ENCODE measurements at regions not wholly inside any gene's neighbourhood (a gene's known extent, or its start where the extent isn't known, plus 50 kb on each side); places are given as distances from the start of the nearest gene placed in this dataset.

DNA sequence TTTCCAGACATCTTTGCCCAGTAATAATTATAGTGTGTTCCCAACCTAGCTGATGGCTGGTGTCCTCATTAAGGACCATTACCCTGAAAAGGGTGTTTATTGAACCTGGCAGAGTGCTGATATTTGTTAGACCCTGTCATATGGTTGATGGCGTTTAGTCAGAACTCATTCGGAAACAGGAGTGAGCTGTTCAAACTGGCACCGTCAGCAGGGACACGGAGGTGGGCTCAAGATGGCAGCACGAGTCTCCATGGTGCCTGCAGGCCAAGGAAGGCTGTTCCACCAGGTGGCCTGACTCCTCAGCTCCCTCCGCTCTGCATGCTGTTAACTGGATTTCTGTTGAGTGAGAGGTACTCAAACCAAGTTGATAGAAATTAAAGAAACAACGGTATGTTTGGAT lies 589.1 kb upstream of the MGMT start:
- DNase-seq (ENCODE audit: low spot score), result no peak

GRCh38 chr10:128879030-128879429 lies 588.0 kb upstream of the MGMT start:
- DNase-seq (ENCODE audit: low spot score) (no peak), ATAC-seq (no peak)

More for the DNA sequence above, 589.1 kb upstream of the MGMT start:
- no peak for ATAC-seq

DNA sequence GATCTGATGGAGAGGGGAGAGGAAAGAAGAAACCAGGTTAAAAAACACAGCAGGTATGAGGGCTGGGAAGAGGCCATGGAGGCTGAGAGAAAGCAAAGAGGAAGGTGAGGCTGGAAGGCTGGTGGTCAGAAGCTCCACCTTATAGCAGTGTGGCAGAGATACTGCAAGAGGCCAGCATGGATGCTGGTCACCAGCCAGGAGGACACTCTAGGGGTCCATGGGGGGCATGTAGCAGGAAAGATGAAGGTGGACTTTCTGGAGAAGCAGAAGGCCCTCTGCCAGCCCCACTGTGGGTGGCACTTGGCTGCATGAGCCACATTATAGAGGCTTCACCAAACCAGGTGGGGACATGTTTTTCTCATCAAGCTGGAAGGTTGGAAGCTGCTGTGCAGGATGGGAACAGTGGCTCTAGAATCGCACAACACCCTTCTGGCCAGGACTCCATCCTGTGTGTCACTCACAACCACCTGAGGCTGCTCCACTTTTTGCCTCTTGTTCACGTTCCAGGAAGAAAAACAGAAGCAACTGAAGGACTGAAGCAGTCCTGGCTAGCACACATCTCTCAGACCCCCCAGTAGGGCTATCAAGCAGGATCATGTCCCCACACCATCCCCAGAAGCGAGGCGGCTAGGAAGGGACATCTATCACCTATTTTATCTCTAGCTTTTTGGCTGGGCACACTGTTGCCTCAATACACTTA lies 587.5 kb upstream of the MGMT start:
- ATAC-seq (no peak), DNase-seq (ENCODE audit: low spot score) (no peak)

DNA sequence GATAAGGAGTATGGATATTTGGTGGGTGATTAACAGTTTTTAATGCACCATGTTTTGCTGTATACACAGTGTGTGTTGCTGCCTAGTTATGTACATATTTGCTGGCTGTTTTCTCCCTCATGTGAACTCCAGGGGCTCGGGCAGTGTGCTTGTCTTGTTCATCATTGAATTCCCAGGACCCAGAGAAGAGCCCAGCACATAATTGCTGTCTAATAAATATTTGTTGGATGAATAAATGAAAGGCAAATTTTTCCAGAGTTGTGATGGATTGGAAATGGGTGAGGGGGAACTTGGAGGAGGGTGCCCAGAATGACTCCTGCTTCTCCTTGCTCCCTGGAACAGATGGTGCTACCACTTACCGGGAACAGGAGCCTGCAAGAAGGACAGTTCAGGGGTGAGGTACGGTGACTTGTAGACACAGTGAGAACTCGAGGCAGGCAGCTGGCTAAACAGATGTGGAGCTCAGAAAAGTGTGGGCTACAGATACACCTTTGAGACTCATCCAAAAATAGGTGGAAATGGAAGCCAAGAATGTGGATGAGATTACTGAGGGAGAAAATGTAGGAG lies 586.8 kb upstream of the MGMT start:
- no peak for DNase-seq (ENCODE audit: low spot score)
- no peak for ATAC-seq

- DNase-seq (ENCODE audit: low spot score), result no peak
- no peak for ATAC-seq
Observed at GRCh38 chr10:128881086-128881485, 586.0 kb upstream of the MGMT start.

GRCh38 chr10:128883231-128884032 lies 583.6 kb upstream of the MGMT start:
- DNase-seq (ENCODE audit: low spot score) (no peak), ATAC-seq (no peak)

- DNase-seq (ENCODE audit: low spot score), result no peak
Observed at GRCh38 chr10:128884033-128884425, 583.0 kb upstream of the MGMT start.

GRCh38 chr10:128884496-128885072 lies 582.5 kb upstream of the MGMT start:
- DNase-seq (ENCODE audit: low spot score), result no peak
- no peak for ATAC-seq

More at GRCh38 chr10:128884033-128884425, 583.0 kb upstream of the MGMT start:
- ATAC-seq, result no peak

- no peak for ATAC-seq
- DNase-seq (ENCODE audit: low spot score), result no peak
Observed at GRCh38 chr10:128885573-128886555, 581.2 kb upstream of the MGMT start.

GRCh38 chr10:128887856-128888255 lies 579.2 kb upstream of the MGMT start:
- DNase-seq (ENCODE audit: low spot score), result no peak
- ATAC-seq, result no peak

GRCh38 chr10:128892005-128892404 lies 575.0 kb upstream of the MGMT start:
- DNase-seq (ENCODE audit: low spot score) (no peak), ATAC-seq (no peak)

GRCh38 chr10:128894641-128895040 lies 572.4 kb upstream of the MGMT start:
- DNase-seq (ENCODE audit: low spot score), result no peak
- ATAC-seq, result no peak

DNA sequence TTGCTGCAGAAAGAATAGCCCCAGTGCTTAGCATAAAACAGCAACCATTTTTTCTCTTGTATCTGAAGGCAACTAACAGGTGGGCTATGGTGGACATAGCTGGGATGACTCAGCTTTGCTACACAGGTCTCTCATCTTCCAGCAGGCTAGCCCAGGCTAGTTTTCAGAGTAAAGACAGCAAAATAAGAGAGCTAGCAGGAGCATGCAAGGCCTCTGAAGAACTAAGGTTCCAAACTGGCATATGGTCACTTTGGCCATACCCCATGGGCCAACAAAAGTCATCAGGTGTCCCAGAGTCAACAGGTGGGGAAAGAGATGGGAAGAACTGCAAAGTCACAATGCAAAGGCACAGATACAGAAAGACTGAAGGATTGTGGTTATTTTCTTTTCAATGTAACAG lies 571.6 kb upstream of the MGMT start:
- ATAC-seq (no peak), DNase-seq (ENCODE audit: low spot score) (no peak)

- DNase-seq (ENCODE audit: low spot score), result no peak
- ATAC-seq, result no peak
Observed at GRCh38 chr10:128896116-128896795, 570.8 kb upstream of the MGMT start.

- no peak for ATAC-seq
Observed at GRCh38 chr10:128896963-128897362, 570.1 kb upstream of the MGMT start.

DNA sequence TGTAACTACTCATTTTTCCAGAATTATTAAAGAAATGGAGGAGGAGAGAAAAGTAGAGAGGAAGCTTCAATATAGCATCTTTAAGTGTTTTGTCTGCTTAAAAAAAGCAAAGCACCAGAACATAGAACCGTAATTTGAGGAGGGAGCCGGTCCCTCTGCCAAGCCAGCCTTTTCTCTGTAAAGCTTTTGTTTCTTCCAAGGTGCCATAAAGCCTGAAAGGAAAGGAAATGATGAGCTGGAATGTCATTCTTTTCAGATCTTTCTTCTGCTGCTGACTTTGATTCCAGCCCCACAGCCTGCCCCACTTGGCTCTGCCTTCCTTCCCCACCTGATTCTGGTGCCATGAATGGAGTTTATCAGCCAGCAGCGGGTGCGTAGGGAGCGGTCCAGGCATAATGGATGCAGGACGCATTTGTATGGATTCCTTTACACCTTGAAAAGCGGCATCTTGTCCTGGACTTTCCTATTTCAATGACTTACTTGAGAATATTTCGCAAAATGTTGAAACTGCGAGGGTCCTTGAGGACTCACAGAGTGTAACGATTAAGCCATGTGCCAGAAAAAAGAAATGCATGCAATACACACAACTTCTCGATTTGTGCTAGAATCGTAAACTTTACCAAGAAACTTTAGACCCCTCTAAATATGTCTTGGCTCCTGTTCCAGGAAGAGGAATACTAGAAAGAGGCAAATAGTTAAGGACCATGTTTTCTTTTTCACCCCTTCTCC lies 569.5 kb upstream of the MGMT start:
- ATAC-seq, result no peak
- no peak for DNase-seq (ENCODE audit: low spot score)

More at GRCh38 chr10:128896963-128897362, 570.1 kb upstream of the MGMT start:
- no peak for DNase-seq (ENCODE audit: low spot score)

DNA sequence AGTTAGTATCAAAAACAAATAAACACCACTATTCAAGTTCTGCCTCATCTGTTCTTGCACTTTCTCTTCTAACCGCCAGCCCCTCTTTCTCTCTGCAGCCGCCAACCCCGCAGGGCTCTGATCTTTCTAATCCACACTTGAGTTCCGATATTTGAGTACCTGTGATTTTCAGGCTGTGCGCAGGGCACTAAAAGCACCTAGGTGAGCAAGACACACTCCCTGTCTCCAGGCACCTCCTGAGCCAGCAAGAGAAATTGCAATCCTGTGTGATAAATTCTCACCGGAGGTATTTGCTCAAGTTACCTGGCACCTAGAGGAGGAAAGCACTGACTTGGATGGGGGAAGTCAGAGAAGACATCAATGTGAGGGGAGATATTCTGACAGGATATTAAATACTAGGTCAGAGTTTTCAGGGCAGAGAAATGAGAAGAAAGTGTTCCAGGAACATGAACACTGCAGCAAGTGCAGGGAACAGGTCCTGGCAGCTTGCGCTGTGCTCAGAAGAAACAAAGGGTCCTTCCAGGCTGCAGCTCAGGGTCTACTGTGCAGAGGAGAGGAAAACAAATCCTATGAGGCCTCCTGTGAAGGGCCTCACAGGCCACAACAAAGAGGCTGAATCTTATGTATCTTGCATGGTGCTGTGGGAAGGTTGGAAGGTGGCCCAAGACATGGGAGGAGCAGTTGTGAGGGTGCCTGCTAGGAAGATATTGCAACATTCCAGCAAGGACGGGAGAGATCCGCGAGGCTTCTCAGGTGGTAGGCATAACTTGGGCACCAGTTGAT lies 568.7 kb upstream of the MGMT start:
- DNase-seq (ENCODE audit: low spot score), result no peak
- no peak for ATAC-seq

- DNase-seq (ENCODE audit: low spot score) (no peak), ATAC-seq (no peak)
Observed at GRCh38 chr10:128898916-128899195, 568.2 kb upstream of the MGMT start.

DNA sequence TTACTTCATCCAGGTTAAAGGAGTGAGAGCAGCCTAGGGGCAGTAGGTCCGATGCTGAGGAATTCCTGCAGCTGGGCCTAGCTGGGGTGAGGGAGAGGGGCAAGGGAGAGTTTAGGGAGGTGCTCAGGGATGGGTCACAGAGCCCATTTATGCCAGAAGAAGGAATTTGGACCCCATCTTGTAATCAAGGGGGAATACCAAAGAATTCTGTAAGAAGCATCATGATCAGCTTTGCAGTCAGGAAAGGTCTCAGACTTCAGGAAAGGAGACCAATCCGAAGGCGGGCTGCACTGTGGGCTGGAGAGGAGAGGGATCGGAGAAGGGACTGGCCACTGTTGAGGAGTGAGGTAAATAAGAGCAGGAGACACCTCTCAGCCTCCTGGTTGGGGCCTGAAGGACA lies 566.6 kb upstream of the MGMT start:
- DNase-seq (ENCODE audit: low spot score) (no peak), ATAC-seq (no peak)
